Tibial artery (tissue), 4 donors: ENCODE measurements at regions not wholly inside any gene's neighbourhood (a gene's known extent, or its start where the extent isn't known, plus 50 kb on each side); places are given as distances from the start of the nearest gene placed in this dataset.

Source experiments
- DNase-seq, 2 donors: peaks; one replicate each; pipeline ENCODE4 v3.0.0-alpha.2; 2019
- H3K27ac ChIP-seq, 2 donors: fragments of 200-600 bp; sonication (generic) in 1 of 2; 1 replicate in 1 of 2; 2 replicates in 1 of 2; pipeline ENCODE4 v1.5.1; 2018 to 2019; ENCODE audit warnings: mild to moderate bottlenecking in 1 of 2
- H3K27me3 ChIP-seq, 2 donors: fragments of 200-600 bp; sonication (generic) in 1 of 2; one replicate each; pipeline versions ENCODE4 v1.5.1 to v1.6.0; 2016 to 2019
- H3K36me3 ChIP-seq, 3 donors: fragments of 200-600 bp; sonication (generic) in 2 of 3; one replicate each; pipeline ENCODE4 v1.5.1; 2016 to 2019; ENCODE audit warnings: mild to moderate bottlenecking in 2 of 3
- H3K4me1 ChIP-seq, 4 donors: fragments of 200-600 bp; sonication (generic) in 2 of 4; 1 replicate in 3 of 4; 2 replicates in 1 of 4; pipeline ENCODE4 v1.5.1; 2016 to 2019
- H3K4me3 ChIP-seq, 2 donors: fragments of 200-600 bp; sonication (generic) in 1 of 2; 1 replicate in 1 of 2; 2 replicates in 1 of 2; pipeline ENCODE4 v1.5.1; 2018 to 2019; ENCODE audit warnings: mild to moderate bottlenecking in 2 of 2
- H3K9me3 ChIP-seq, 3 donors: fragments of 200-600 bp; sonication (generic) in 1 of 3; one replicate each; pipeline ENCODE4 v1.5.1; 2016 to 2019
- intact Hi-C: fragments of 100-400 bp; cut with DNase I; formaldehyde crosslinking; loops from one replicate; pipeline ENCODE4 v1.15.0; 2023; ENCODE audit warnings: low total_unique reads
- TF ChIP-seq, protein P1 (sequence below), 2 experiments: fragments of 200-600 bp in 1 of 2; fragments of 450-650 bp in 1 of 2; IDR thresholded peaks; one replicate each; pipeline ENCODE4 v1.5.1; 2017 to 2019; ENCODE audit warnings: antibody characterized with exemption in 2 of 2, mild to moderate bottlenecking in 1 of 2, moderate library complexity in 1 of 2

GRCh38 chr4:23279377-23279986 is 586.7 kb downstream of the GBA3 start:
- Histone ChIP-seq H3K36me3 (no peaks in the 10 kb centered on the region), H3K27ac (no peak overlapping the region), H3K9me3 (no peaks in the 10 kb centered on the region), H3K27me3 (no peaks in the 10 kb centered on the region), H3K4me1 (no peaks in the 10 kb centered on the region), H3K4me3 (no peak overlapping the region)
- no peak for DNase-seq
- intact Hi-C loops = no loop called here
- TF ChIP-seq, protein P1, sequence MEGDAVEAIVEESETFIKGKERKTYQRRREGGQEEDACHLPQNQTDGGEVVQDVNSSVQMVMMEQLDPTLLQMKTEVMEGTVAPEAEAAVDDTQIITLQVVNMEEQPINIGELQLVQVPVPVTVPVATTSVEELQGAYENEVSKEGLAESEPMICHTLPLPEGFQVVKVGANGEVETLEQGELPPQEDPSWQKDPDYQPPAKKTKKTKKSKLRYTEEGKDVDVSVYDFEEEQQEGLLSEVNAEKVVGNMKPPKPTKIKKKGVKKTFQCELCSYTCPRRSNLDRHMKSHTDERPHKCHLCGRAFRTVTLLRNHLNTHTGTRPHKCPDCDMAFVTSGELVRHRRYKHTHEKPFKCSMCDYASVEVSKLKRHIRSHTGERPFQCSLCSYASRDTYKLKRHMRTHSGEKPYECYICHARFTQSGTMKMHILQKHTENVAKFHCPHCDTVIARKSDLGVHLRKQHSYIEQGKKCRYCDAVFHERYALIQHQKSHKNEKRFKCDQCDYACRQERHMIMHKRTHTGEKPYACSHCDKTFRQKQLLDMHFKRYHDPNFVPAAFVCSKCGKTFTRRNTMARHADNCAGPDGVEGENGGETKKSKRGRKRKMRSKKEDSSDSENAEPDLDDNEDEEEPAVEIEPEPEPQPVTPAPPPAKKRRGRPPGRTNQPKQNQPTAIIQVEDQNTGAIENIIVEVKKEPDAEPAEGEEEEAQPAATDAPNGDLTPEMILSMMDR (IDR thresholded peaks at IDR 0.05) = no peak

DNA sequence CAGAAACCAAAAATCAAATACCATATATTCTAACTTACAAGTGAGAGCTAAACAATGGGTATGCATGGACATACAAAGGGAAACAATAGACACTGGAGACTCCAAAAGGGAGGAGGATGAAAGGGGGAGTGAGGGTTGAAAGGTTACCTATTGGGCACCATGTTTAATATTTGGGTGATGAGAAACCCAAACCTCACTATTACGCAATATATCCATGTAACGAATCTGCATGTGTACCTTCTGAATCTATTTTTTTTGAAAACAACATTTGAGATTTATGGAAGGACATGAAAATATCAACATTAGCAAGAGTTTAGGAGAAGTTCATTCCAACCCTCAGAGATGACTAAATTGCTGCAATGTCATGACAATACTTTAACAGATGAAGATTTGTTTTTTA is 586.1 kb downstream of the GBA3 start:
- H3K36me3 ChIP-seq = no peaks in the 10 kb centered on the region
- no peaks in the 10 kb centered on the region for H3K9me3 ChIP-seq
- no peak overlapping the region for H3K27ac ChIP-seq
- H3K4me3 ChIP-seq = no peak overlapping the region
- intact Hi-C loops = no loop called here
- no peaks in the 10 kb centered on the region for H3K4me1 ChIP-seq
- H3K27me3 ChIP-seq = no peaks in the 10 kb centered on the region
- no peak for DNase-seq
- TF ChIP-seq, protein P1 (IDR thresholded peaks at IDR 0.05) = no peak

DNA sequence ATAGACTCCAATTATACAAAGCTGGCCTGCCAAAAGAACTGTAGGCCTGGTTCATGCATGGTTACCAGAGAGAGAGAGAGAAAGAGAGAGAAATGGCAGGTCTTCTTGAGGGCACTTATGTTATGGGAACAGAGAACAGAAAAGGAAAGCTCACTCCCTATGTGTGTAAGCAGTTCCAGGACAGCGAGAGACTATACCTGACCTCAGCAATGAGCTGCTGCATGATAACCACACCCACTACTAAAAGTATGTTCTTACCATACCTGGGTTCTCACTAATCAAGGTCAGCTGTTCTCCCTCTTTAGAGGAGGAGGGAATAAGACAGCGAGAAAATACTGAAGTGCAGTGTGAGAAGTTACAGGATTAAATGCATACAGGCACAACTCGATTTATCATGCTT is 583.3 kb downstream of the GBA3 start:
- Histone ChIP-seq H3K9me3 (no peaks in the 10 kb centered on the region), H3K27me3 (no peaks in the 10 kb centered on the region), H3K4me3 (no peak overlapping the region), H3K27ac (no peak overlapping the region), H3K36me3 (no peaks in the 10 kb centered on the region), H3K4me1 (no peaks in the 10 kb centered on the region)
- TF ChIP-seq, protein P1 (IDR thresholded peaks at IDR 0.05) = no peak
- no peak for DNase-seq
- intact Hi-C loops = no loop called here

GRCh38 chr4:23269566-23269965 is 576.8 kb downstream of the GBA3 start:
- TF ChIP-seq, protein P1 (IDR thresholded peaks at IDR 0.05) = no peak
- DNase-seq = no peak
- H3K9me3 ChIP-seq = no peaks in the 10 kb centered on the region
- no peak overlapping the region for H3K27ac ChIP-seq
- intact Hi-C loops = no loop called here
- H3K4me3 ChIP-seq = no peak overlapping the region
- no peaks in the 10 kb centered on the region for H3K36me3 ChIP-seq
- H3K4me1 ChIP-seq = no peaks in the 10 kb centered on the region
- H3K27me3 ChIP-seq = no peaks in the 10 kb centered on the region

DNA sequence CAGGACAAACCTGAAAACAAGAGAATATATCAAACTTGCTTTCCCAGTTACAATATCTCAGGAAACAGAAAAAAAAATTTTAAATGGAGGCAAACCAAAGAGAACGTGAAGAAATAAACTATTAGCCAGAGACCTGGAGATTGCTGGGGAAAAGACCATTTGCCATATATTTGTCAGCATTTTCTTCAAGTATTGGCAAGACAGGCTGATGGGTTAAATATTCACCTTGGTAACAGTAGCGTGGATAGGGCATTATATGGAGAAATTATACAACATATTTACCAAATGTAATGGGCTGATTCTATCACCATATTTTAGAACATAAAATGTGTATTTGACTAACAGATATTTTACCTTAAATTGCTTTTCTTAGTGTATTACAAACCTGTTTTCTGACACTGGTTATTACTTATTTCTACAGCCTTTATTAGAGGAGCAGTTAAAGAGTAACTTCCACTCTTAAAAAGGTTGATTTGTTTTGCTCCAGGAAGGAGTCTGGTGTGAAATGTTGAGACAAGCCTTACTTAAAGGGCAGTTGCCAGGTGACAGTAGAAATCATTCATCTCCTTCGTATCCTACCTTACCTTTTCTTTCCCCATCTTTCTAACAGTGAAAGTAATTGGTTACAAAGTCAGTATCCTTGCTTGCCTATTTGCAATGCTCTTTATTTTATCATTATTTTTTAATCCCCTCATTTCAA is 575.5 kb downstream of the GBA3 start:
- DNase-seq = no peak
- H3K4me3 ChIP-seq = no peak overlapping the region
- TF ChIP-seq, protein P1 (IDR thresholded peaks at IDR 0.05) = no peak
- no peaks in the 10 kb centered on the region for H3K36me3 ChIP-seq
- H3K27me3 ChIP-seq = no peaks in the 10 kb centered on the region
- H3K9me3 ChIP-seq = no peaks in the 10 kb centered on the region
- no peak overlapping the region for H3K27ac ChIP-seq
- no peaks in the 10 kb centered on the region for H3K4me1 ChIP-seq
- intact Hi-C loops = no loop called here
